ENCODE measurements at regions not wholly inside any gene's neighbourhood (a gene's known extent, or its start where the extent isn't known, plus 50 kb on each side); places are given as distances from the start of the nearest gene placed in this dataset.

GRCh38 chr11:81853791-81854190 is 879.9 kb downstream of the FAM181B start:
- no peaks in the 10 kb centered on the region for H3K4me1 ChIP-seq
- TF ChIP-seq POLR2A (IDR thresholded peaks at IDR 0.05) (no peak), CTCF (IDR thresholded peaks at IDR 0.05) (no peak)
- intact Hi-C loops (cut with DNase I) = no loop called here

GRCh38 chr11:81852896-81853295 is 880.8 kb downstream of the FAM181B start:
- no peak for DNase-seq
- no peaks in the 10 kb centered on the region for H3K27me3 ChIP-seq
- no peak for ATAC-seq
- no peak for TF ChIP-seq CTCF (IDR thresholded peaks at IDR 0.05)
- no peak for TF ChIP-seq POLR2A (IDR thresholded peaks at IDR 0.05)
- no peaks in the 10 kb centered on the region for H3K36me3 ChIP-seq
- H3K27ac ChIP-seq = no peak overlapping the region
- intact Hi-C loops (cut with DNase I) = no loop called here
- H3K9me3 ChIP-seq = peaks cover 0 to 2% (median 0%) of the 10 kb centered on the region in 12 donors
- H3K4me1 ChIP-seq = no peaks in the 10 kb centered on the region
- no peak overlapping the region for H3K4me3 ChIP-seq
- WGBS, 4 donors = 53 to 76% (median 61%) methylated on average over 1 of the region's 1 CpG

More at GRCh38 chr11:81853791-81854190, 879.9 kb downstream of the FAM181B start:
- ATAC-seq = no peak
- no peaks in the 10 kb centered on the region for H3K27me3 ChIP-seq
- peaks cover 0 to 2% (median 0%) of the 10 kb centered on the region in 12 donors for H3K9me3 ChIP-seq
- H3K4me3 ChIP-seq = no peak overlapping the region
- DNase-seq = no peak
- WGBS, 4 donors = 54 to 72% (median 60%) methylated on average over 1 of the region's 1 CpG
- no peaks in the 10 kb centered on the region for H3K36me3 ChIP-seq
- H3K27ac ChIP-seq = no peak overlapping the region

GRCh38 chr11:81840380-81840779 is 893.3 kb downstream of the FAM181B start:
- Histone ChIP-seq H3K4me1 (no peaks in the 10 kb centered on the region), H3K4me3 (no peak overlapping the region), H3K27ac (no peak overlapping the region), H3K9me3 (peaks cover 0 to 8% (median 0%) of the 10 kb centered on the region in 12 donors), H3K27me3 (no peaks in the 10 kb centered on the region), H3K36me3 (no peaks in the 10 kb centered on the region)
- intact Hi-C loops (cut with DNase I) = no loop called here
- TF ChIP-seq CTCF (IDR thresholded peaks at IDR 0.05) (no peak), POLR2A (IDR thresholded peaks at IDR 0.05) (no peak)
- 24 to 28% (median 26%) methylated on average over 5 of the region's 5 CpGs for WGBS, 4 donors
- no peak for DNase-seq
- no peak for ATAC-seq

- DNase-seq = no peak
- Histone ChIP-seq H3K9me3 (peaks cover 0 to 8% (median 0%) of the 10 kb centered on the region in 12 donors), H3K4me1 (no peaks in the 10 kb centered on the region), H3K27me3 (no peaks in the 10 kb centered on the region), H3K27ac (no peak overlapping the region), H3K36me3 (no peaks in the 10 kb centered on the region), H3K4me3 (no peak overlapping the region)
- intact Hi-C loops (cut with DNase I) = no loop called here
- 32 to 41% (median 38%) methylated on average over 1 of the region's 1 CpG for WGBS, 4 donors
- no peak for ATAC-seq
- TF ChIP-seq POLR2A (IDR thresholded peaks at IDR 0.05) (no peak), CTCF (IDR thresholded peaks at IDR 0.05) (no peak)
Observed at GRCh38 chr11:81839976-81840375, 893.7 kb downstream of the FAM181B start.

All from heart left ventricle (tissue), 16 donors.